ENCODE measurements at regions not wholly inside any gene's neighbourhood (a gene's known extent, or its start where the extent isn't known, plus 50 kb on each side); places are given as distances from the start of the nearest gene placed in this dataset.

GRCh38 chr14:25178255-25178654 is 128.3 kb upstream of the STXBP6 start:
- TF ChIP-seq POLR2A (IDR thresholded peaks at IDR 0.05) (no peak), CTCF (IDR thresholded peaks at IDR 0.05) (no peak), EP300 (IDR thresholded peaks at IDR 0.05) (no peak)
- 89% methylated on average over 3 of the region's 3 CpGs for WGBS, 2 donors
- Histone ChIP-seq H3K27ac (no peak overlapping the region), H3K4me3 (no peak overlapping the region), H3K36me3 (no peaks in the 10 kb centered on the region), H3K27me3 (no peaks in the 10 kb centered on the region), H3K4me1 (peaks cover 0 to 7% (median 0%) of the 10 kb centered on the region in 4 donors), H3K9me3 (peaks cover 0 to 19% (median 0%) of the 10 kb centered on the region in 4 donors)
- no peak for DNase-seq (ENCODE audit: low spot score in 2 of 2)

GRCh38 chr14:25150934-25151790 is 101.2 kb upstream of the STXBP6 start:
- Histone ChIP-seq H3K36me3 (no peaks in the 10 kb centered on the region), H3K4me1 (no peaks in the 10 kb centered on the region), H3K4me3 (no peak overlapping the region), H3K9me3 (no peaks in the 10 kb centered on the region), H3K27me3 (no peaks in the 10 kb centered on the region), H3K27ac (peak overlapping the region in 1 of 4 donors; percentile 12)
- DNase-seq (ENCODE audit: low spot score in 2 of 2), result no peak
- WGBS, 2 donors, result 20 to 21% methylated on average over 7 of the region's 7 CpGs
- no peak for TF ChIP-seq EP300 (IDR thresholded peaks at IDR 0.05)
- peak; percentile 59 to 74 (median 72) for TF ChIP-seq CTCF (IDR thresholded peaks at IDR 0.05)

- Histone ChIP-seq H3K27me3 (no peaks in the 10 kb centered on the region), H3K4me3 (no peak overlapping the region), H3K27ac (peak overlapping the region in 1 of 4 donors; percentile 8), H3K9me3 (no peaks in the 10 kb centered on the region), H3K4me1 (no peaks in the 10 kb centered on the region), H3K36me3 (no peaks in the 10 kb centered on the region)
- DNase-seq (ENCODE audit: low spot score in 2 of 2), result no peak
- no peak for TF ChIP-seq CTCF (IDR thresholded peaks at IDR 0.05)
- TF ChIP-seq POLR2A (IDR thresholded peaks at IDR 0.05), result no peak
- no peak for TF ChIP-seq EP300 (IDR thresholded peaks at IDR 0.05)
Observed at GRCh38 chr14:25150401-25150800, 100.5 kb upstream of the STXBP6 start.

- WGBS, 2 donors, result 85 to 87% methylated on average over 2 of the region's 2 CpGs
- TF ChIP-seq CTCF (IDR thresholded peaks at IDR 0.05), result no peak
- no peak for TF ChIP-seq POLR2A (IDR thresholded peaks at IDR 0.05)
- TF ChIP-seq EP300 (IDR thresholded peaks at IDR 0.05), result no peak
- peaks cover 0 to 9% of the 10 kb centered on the region in 2 donors for H3K27me3 ChIP-seq
Observed at GRCh38 chr14:25140411-25140810, 90.5 kb upstream of the STXBP6 start.

GRCh38 chr14:25136811-25137210 is 86.9 kb upstream of the STXBP6 start:
- H3K27ac ChIP-seq, result no peak overlapping the region
- H3K36me3 ChIP-seq, result no peaks in the 10 kb centered on the region
- peaks cover 0 to 3% (median 0%) of the 10 kb centered on the region in 4 donors for H3K4me1 ChIP-seq
- no peak overlapping the region for H3K4me3 ChIP-seq
- 78 to 86% methylated on average over 3 to 5 of the region's 5 CpGs for WGBS, 2 donors
- no peak for DNase-seq (ENCODE audit: low spot score in 2 of 2)
- peaks cover 0 to 13% of the 10 kb centered on the region in 2 donors for H3K27me3 ChIP-seq
- TF ChIP-seq CTCF (IDR thresholded peaks at IDR 0.05) (no peak), EP300 (IDR thresholded peaks at IDR 0.05) (no peak), POLR2A (IDR thresholded peaks at IDR 0.05) (no peak)
- no peaks in the 10 kb centered on the region for H3K9me3 ChIP-seq

More at GRCh38 chr14:25140411-25140810, 90.5 kb upstream of the STXBP6 start:
- no peak for DNase-seq (ENCODE audit: low spot score in 2 of 2)
- Histone ChIP-seq H3K4me1 (no peaks in the 10 kb centered on the region), H3K9me3 (no peaks in the 10 kb centered on the region), H3K36me3 (no peaks in the 10 kb centered on the region), H3K4me3 (no peak overlapping the region), H3K27ac (no peak overlapping the region)

Measured in tibial nerve (tissue), 4 donors.